PC-3 (cell line): ENCODE measurements at regions not wholly inside any gene's neighbourhood (a gene's known extent, or its start where the extent isn't known, plus 50 kb on each side); places are given as distances from the start of the nearest gene placed in this dataset.

Experiments used
- ATAC-seq: fragments of 200-7000 bp; cut with Tn5 transposase; 2 replicates; pipeline ENCODE4 v1.9.1; 2020; ENCODE audit warnings: mild to moderate bottlenecking, moderate library complexity
- BruUV-seq: library from RNA; stranded (reverse); fragments of 400-500 nt; replicated peaks from 2 replicates; lab custom pipeline; 2021; lab: Mats Ljungman, UMichigan
- CTCF ChIA-PET: fragments of 300-600 bp; sonication (Branson Sonifier 250); formaldehyde crosslinking; loops from one replicate; lab custom pipeline; 2022; ENCODE audit warnings: antibody characterized with exemption; lab: Charles Lee
- POLR2A ChIA-PET: fragments of 300-600 bp; sonication (Branson Sonifier 250); formaldehyde crosslinking; loops from one replicate; lab custom pipeline; 2022; ENCODE audit warnings: antibody characterized with exemption; ENCODE audit not compliant: unreplicated experiment; lab: Charles Lee
- DNase-seq: peaks from one replicate; pipeline ENCODE4 v3.0.0-alpha.2; 2015
- H2AFZ ChIP-seq: fragments of 300-600 bp; sonication (generic); 2 replicates; pipeline ENCODE4 v1.6.0; 2016; ENCODE audit warnings: antibody characterized with exemption, low read length
- H3F3A ChIP-seq: fragments of 300-600 bp; sonication (generic); one replicate; pipeline ENCODE4 v1.6.0; 2017; ENCODE audit warnings: antibody characterized with exemption, low read length, control low read depth, mild to moderate bottlenecking; ENCODE audit not compliant: unreplicated experiment
- H3K27ac ChIP-seq: fragments of 300-600 bp; sonication (generic); 2 replicates; pipeline ENCODE4 v1.5.1; 2016; ENCODE audit warnings: mild to moderate bottlenecking, low read length
- H3K27me3 ChIP-seq: fragments of 300-600 bp; sonication (generic); 2 replicates; pipeline ENCODE4 v1.6.1; 2016; ENCODE audit warnings: low read length, mixed read lengths
- H3K36me3 ChIP-seq: fragments of 300-600 bp; sonication (generic); 2 replicates; pipeline ENCODE4 v1.6.1; 2016; ENCODE audit warnings: low read depth, mixed run types, low read length, mixed read lengths
- H3K4me1 ChIP-seq: fragments of 300-600 bp; sonication (generic); 2 replicates; pipeline ENCODE4 v1.5.1; 2016; ENCODE audit warnings: low read length; ENCODE audit not compliant: insufficient read depth
- H3K4me2 ChIP-seq: fragments of 300-600 bp; sonication (generic); 2 replicates; pipeline ENCODE4 v1.6.0; 2016; ENCODE audit warnings: low read length
- H3K4me3 ChIP-seq: fragments of 300-600 bp; sonication (generic); 2 replicates; pipeline ENCODE4 v1.5.1; 2016; ENCODE audit warnings: mild to moderate bottlenecking, low read length, mixed read lengths
- H3K79me2 ChIP-seq: fragments of 300-600 bp; sonication (generic); 2 replicates; pipeline ENCODE4 v1.6.1; 2017; ENCODE audit warnings: low read length, mixed read lengths
- H3K9ac ChIP-seq: fragments of 300-600 bp; sonication (generic); 2 replicates; pipeline ENCODE4 v1.6.0; 2016; ENCODE audit warnings: mild to moderate bottlenecking, low read length
- H3K9me2 ChIP-seq: fragments of 300-600 bp; sonication (generic); replicated peaks from 2 replicates; pipeline ENCODE4 v1.6.1; 2016; ENCODE audit warnings: mixed run types, low read length, mixed read lengths
- H3K9me3 ChIP-seq: fragments of 300-600 bp; sonication (generic); 2 replicates; pipeline ENCODE4 v1.6.1; 2016; ENCODE audit warnings: low read length, mixed read lengths
- H4K20me1 ChIP-seq: fragments of 300-600 bp; sonication (generic); 2 replicates; pipeline ENCODE4 v1.6.1; 2016; ENCODE audit warnings: low read length, mixed read lengths
- CTCF ChIP-seq: fragments of 300-600 bp; sonication (generic); conservative IDR thresholded peaks from 2 replicates; pipeline ENCODE4 v1.5.1; 2017; ENCODE audit warnings: antibody characterized with exemption, low read depth, mild to moderate bottlenecking, low read length
- EZH2 ChIP-seq: fragments of 300-600 bp; sonication (generic); IDR thresholded peaks from one replicate; pipeline ENCODE4 v1.6.1; 2017; ENCODE audit warnings: antibody characterized with exemption, mild to moderate bottlenecking, low read length; ENCODE audit not compliant: unreplicated experiment
- EZH2phosphoT487 ChIP-seq: fragments of 300-600 bp; sonication (generic); IDR thresholded peaks from 2 replicates; pipeline ENCODE4 v1.6.1; 2018; ENCODE audit warnings: mild to moderate bottlenecking, antibody characterized with exemption, low read length, borderline replicate concordance
- intact Hi-C: fragments of 100-400 bp; cut with micrococcal nuclease; formaldehyde crosslinking; loops from 2 replicates; pipeline ENCODE4 v1.9.0; 2023

GRCh38 chr2:15754703-15755099 lies 163.0 kb downstream of the DDX1 start:
- Histone ChIP-seq H3K4me3 (no peak overlapping the region), H3K79me2 (no peaks in the 10 kb centered on the region), H3K9me2 (no peaks in the 10 kb centered on the region), H3K27ac (no peak overlapping the region), H3K4me1 (no peaks in the 10 kb centered on the region), H3K36me3 (no peaks in the 10 kb centered on the region), H3K27me3 (peaks cover 56% of the 10 kb centered on the region), H3K9me3 (no peaks in the 10 kb centered on the region), H4K20me1 (no peaks in the 10 kb centered on the region), H3F3A (no peaks in the 10 kb centered on the region), H3K4me2 (no peak overlapping the region), H2AFZ (no peak overlapping the region), H3K9ac (no peak overlapping the region)
- BruUV-seq = no TSS peak
- intact Hi-C loops = no loop called here
- ATAC-seq (no peak), DNase-seq (no peak)
- ChIA-PET CTCF (no interaction called here), POLR2A (no interaction called here)
- TF ChIP-seq EZH2 (no peak), EZH2phosphoT487 (no peak), CTCF (no peak)

GRCh38 chr2:15755528-15755927 lies 163.9 kb downstream of the DDX1 start:
- Histone ChIP-seq H3K9me3 (no peaks in the 10 kb centered on the region), H3K4me3 (no peak overlapping the region), H3K4me2 (no peak overlapping the region), H3K79me2 (no peaks in the 10 kb centered on the region), H3K36me3 (no peaks in the 10 kb centered on the region), H4K20me1 (no peaks in the 10 kb centered on the region), H3K4me1 (no peaks in the 10 kb centered on the region), H3K27me3 (peaks cover 62% of the 10 kb centered on the region), H2AFZ (no peak overlapping the region), H3K9me2 (no peaks in the 10 kb centered on the region), H3K27ac (no peak overlapping the region), H3K9ac (no peak overlapping the region), H3F3A (no peaks in the 10 kb centered on the region)
- no peak for ATAC-seq
- CTCF ChIA-PET = no interaction called here
- POLR2A ChIA-PET = no interaction called here
- intact Hi-C loops = no loop called here
- no peak for TF ChIP-seq CTCF
- no peak for TF ChIP-seq EZH2phosphoT487
- no peak for TF ChIP-seq EZH2
- no TSS peak for BruUV-seq
- DNase-seq = no peak

GRCh38 chr2:15756011-15756550 lies 164.4 kb downstream of the DDX1 start:
- CTCF ChIA-PET = no interaction called here
- no peaks in the 10 kb centered on the region for H3F3A ChIP-seq
- no peak overlapping the region for H3K9ac ChIP-seq
- H3K4me1 ChIP-seq = no peaks in the 10 kb centered on the region
- no peaks in the 10 kb centered on the region for H3K9me3 ChIP-seq
- POLR2A ChIA-PET = no interaction called here
- no peaks in the 10 kb centered on the region for H3K79me2 ChIP-seq
- no peaks in the 10 kb centered on the region for H3K36me3 ChIP-seq
- H2AFZ ChIP-seq = no peak overlapping the region
- H3K4me3 ChIP-seq = no peak overlapping the region
- DNase-seq = no peak
- no peak for TF ChIP-seq EZH2
- TF ChIP-seq EZH2phosphoT487 = no peak
- no peak for TF ChIP-seq CTCF
- H4K20me1 ChIP-seq = no peaks in the 10 kb centered on the region
- peaks cover 68% of the 10 kb centered on the region for H3K27me3 ChIP-seq
- H3K9me2 ChIP-seq = no peaks in the 10 kb centered on the region
- no peak for ATAC-seq
- H3K27ac ChIP-seq = no peak overlapping the region
- H3K4me2 ChIP-seq = no peak overlapping the region
- intact Hi-C loops = no loop called here
- no TSS peak for BruUV-seq
